CD4-positive, alpha-beta T cell (primary cell): ENCODE measurements at regions not wholly inside any gene's neighbourhood (a gene's known extent, or its start where the extent isn't known, plus 50 kb on each side); places are given as distances from the start of the nearest gene placed in this dataset.

Experiments
- ATAC-seq: fragments of 200-7000 bp; cut with Tn5 transposase; one replicate; pipeline ENCODE4 v1.10.0; 2022; ENCODE audit warnings: mild to moderate bottlenecking; ENCODE audit not compliant: poor library complexity
- CTCF ChIA-PET: fragments of 350-600 bp; sonication (Branson Sonifier 250); formaldehyde crosslinking; loops from one replicate; lab custom pipeline; 2021; ENCODE audit warnings: antibody characterized with exemption, inconsistent platforms; lab: Charles Lee
- POLR2A ChIA-PET: fragments of 350-600 bp; sonication (Branson Sonifier 250); formaldehyde crosslinking; loops from one replicate; lab custom pipeline; 2021; ENCODE audit warnings: antibody characterized with exemption, inconsistent platforms; lab: Charles Lee
- DNase-seq, 14 experiments: peaks; one replicate each; pipeline ENCODE4 v3.0.0-alpha.2; 2013 to 2020; ENCODE audit warnings: mixed read lengths in 2 of 14
- H3K27ac ChIP-seq, 2 donors: one replicate each; pipeline versions ENCODE4 v1.5.1 to v1.7.0; 2013; ENCODE audit warnings: low read length in 2 of 2, low read depth in 1 of 2, mild to moderate bottlenecking in 1 of 2
- H3K27me3 ChIP-seq, 2 experiments: 1 replicate in 1 of 2; 2 replicates in 1 of 2; pipeline versions ENCODE4 v1.6.1 to v1.7.0; 2013; ENCODE audit warnings: low read length in 2 of 2, control low read depth in 1 of 2, mild to moderate bottlenecking in 1 of 2, moderate library complexity in 1 of 2; ENCODE audit not compliant: insufficient read depth in 2 of 2, control insufficient read depth in 1 of 2
- H3K36me3 ChIP-seq: one replicate; pipeline ENCODE4 v1.6.1; 2013; ENCODE audit warnings: low read length, control low read depth; ENCODE audit not compliant: insufficient read depth
- H3K4me1 ChIP-seq: one replicate; pipeline ENCODE4 v1.6.1; 2013; ENCODE audit warnings: low read length, control low read depth; ENCODE audit not compliant: insufficient read depth
- H3K4me3 ChIP-seq: one replicate; pipeline ENCODE4 v1.5.1; 2013; ENCODE audit warnings: mild to moderate bottlenecking, low read length, moderate library complexity
- H3K9me3 ChIP-seq, 2 experiments: 1 replicate in 1 of 2; 2 replicates in 1 of 2; pipeline versions ENCODE4 v1.6.1 to v1.7.0; 2013; ENCODE audit warnings: low read length in 2 of 2, mild to moderate bottlenecking in 2 of 2, control low read depth in 1 of 2, moderate library complexity in 1 of 2; ENCODE audit not compliant: control insufficient read depth in 1 of 2, insufficient read depth in 1 of 2
- H3K27ac Mint-ChIP-seq: one replicate; pipeline ENCODE4 v1.8.0; 2020; ENCODE audit warnings: mixed read lengths
- H3K27me3 Mint-ChIP-seq: one replicate; pipeline ENCODE4 v1.8.0; 2021; ENCODE audit warnings: mixed read lengths
- H3K36me3 Mint-ChIP-seq: one replicate; pipeline ENCODE4 v1.8.0; 2021; ENCODE audit warnings: low read depth, mixed read lengths
- H3K4me1 Mint-ChIP-seq: one replicate; pipeline ENCODE4 v1.8.0; 2021; ENCODE audit warnings: low read depth, mixed read lengths
- H3K4me3 Mint-ChIP-seq: one replicate; pipeline ENCODE4 v1.8.0; 2020; ENCODE audit warnings: mild to moderate bottlenecking, mixed read lengths
- H3K9me3 Mint-ChIP-seq: one replicate; pipeline ENCODE4 v1.8.0; 2020; ENCODE audit warnings: mixed read lengths
- CTCF ChIP-seq: fragments of 200-600 bp; IDR thresholded peaks from one replicate; pipeline ENCODE4 v1.8.0; 2022; ENCODE audit warnings: antibody characterized with exemption, mild to moderate bottlenecking
- intact Hi-C, 2 experiments: fragments of 100-400 bp; cut with DNase I in 1 of 2; cut with micrococcal nuclease in 1 of 2; formaldehyde crosslinking; loops; one replicate each; pipeline versions ENCODE4 v1.15.1 to v1.9.0; 2023 to 2025; cut with DNase I, micrococcal nuclease

GRCh38 chr11:115916608-115917007 is 412.4 kb upstream of the CADM1 start:
- H3K4me1 Mint-ChIP-seq = no peaks in the 10 kb centered on the region
- no peaks in the 10 kb centered on the region for H3K27me3 ChIP-seq
- no peaks in the 10 kb centered on the region for H3K9me3 Mint-ChIP-seq
- H3K4me1 ChIP-seq = no peaks in the 10 kb centered on the region
- H3K36me3 ChIP-seq = no peaks in the 10 kb centered on the region
- H3K36me3 Mint-ChIP-seq = no peaks in the 10 kb centered on the region
- no peak overlapping the region for H3K27ac ChIP-seq
- ChIA-PET POLR2A (no interaction called here), CTCF (no interaction called here)
- H3K4me3 Mint-ChIP-seq = no peak overlapping the region
- H3K27ac Mint-ChIP-seq = no peak overlapping the region
- TF ChIP-seq CTCF = no peak
- intact Hi-C loops = no loop called here
- no peak overlapping the region for H3K4me3 ChIP-seq
- ATAC-seq (no peak), DNase-seq (no peak)
- H3K27me3 Mint-ChIP-seq = no peaks in the 10 kb centered on the region
- H3K9me3 ChIP-seq = peaks cover 0 to 4% of the 10 kb centered on the region in 2 experiments

GRCh38 chr11:115912484-115912945 is 408.3 kb upstream of the CADM1 start:
- H3K27ac Mint-ChIP-seq = no peak overlapping the region
- no peaks in the 10 kb centered on the region for H3K27me3 Mint-ChIP-seq
- H3K9me3 ChIP-seq = no peaks in the 10 kb centered on the region
- ATAC-seq = no peak
- H3K27ac ChIP-seq = no peak overlapping the region
- intact Hi-C loops = no loop called here
- TF ChIP-seq CTCF = no peak
- peak in 2 of 14 experiments; percentile 26 to 28 for DNase-seq
- no peaks in the 10 kb centered on the region for H3K9me3 Mint-ChIP-seq
- POLR2A ChIA-PET = no interaction called here
- H3K4me3 Mint-ChIP-seq = no peak overlapping the region
- H3K4me3 ChIP-seq = no peak overlapping the region
- no peaks in the 10 kb centered on the region for H3K36me3 Mint-ChIP-seq
- H3K4me1 ChIP-seq = no peaks in the 10 kb centered on the region
- H3K27me3 ChIP-seq = no peaks in the 10 kb centered on the region
- no peaks in the 10 kb centered on the region for H3K4me1 Mint-ChIP-seq
- CTCF ChIA-PET = no interaction called here
- H3K36me3 ChIP-seq = no peaks in the 10 kb centered on the region

- H3K4me3 ChIP-seq = no peak overlapping the region
- no peak overlapping the region for H3K4me3 Mint-ChIP-seq
- no peaks in the 10 kb centered on the region for H3K36me3 ChIP-seq
- no peak overlapping the region for H3K27ac Mint-ChIP-seq
- H3K27ac ChIP-seq = no peak overlapping the region
- DNase-seq (no peak), ATAC-seq (no peak)
- H3K4me1 ChIP-seq = no peaks in the 10 kb centered on the region
- no peaks in the 10 kb centered on the region for H3K27me3 ChIP-seq
- no peaks in the 10 kb centered on the region for H3K9me3 Mint-ChIP-seq
- intact Hi-C loops = no loop called here
- ChIA-PET CTCF (no interaction called here), POLR2A (no interaction called here)
- TF ChIP-seq CTCF = no peak
- no peaks in the 10 kb centered on the region for H3K9me3 ChIP-seq
- H3K4me1 Mint-ChIP-seq = no peaks in the 10 kb centered on the region
- no peaks in the 10 kb centered on the region for H3K36me3 Mint-ChIP-seq
- H3K27me3 Mint-ChIP-seq = no peaks in the 10 kb centered on the region
These were observed 407.6 kb upstream of the CADM1 start for GRCh38 chr11:115911613-115912346.
